ENCODE measurements at regions not wholly inside any gene's neighbourhood (a gene's known extent, or its start where the extent isn't known, plus 50 kb on each side); places are given as distances from the start of the nearest gene placed in this dataset.

- intact Hi-C loops (cut with DNase I): no loop called here
- no peaks in the 10 kb centered on the region for H3K27me3 ChIP-seq
- peak in 1 of 5 donors; percentile 26 for DNase-seq
- H3K36me3 ChIP-seq: no peaks in the 10 kb centered on the region
- WGBS, 3 donors: 95 to 100% (median 100%) methylated on average over 2 of the region's 2 CpGs
- no peak overlapping the region for H3K27ac ChIP-seq
- TF ChIP-seq EP300 (IDR thresholded peaks at IDR 0.05) (no peak), CTCF (IDR thresholded peaks at IDR 0.05) (no peak), POLR2A (IDR thresholded peaks at IDR 0.05) (no peak)
- no peaks in the 10 kb centered on the region for H3K9me3 ChIP-seq
- H3K4me1 ChIP-seq (ENCODE audit: insufficient read depth): peaks cover 6% of the 10 kb centered on the region
- H3K4me3 ChIP-seq: peak overlapping the region; percentile 72
Measured at GRCh38 chr19:27795369-27795768, 1417.6 kb downstream of the UQCRFS1 start.

GRCh38 chr19:27794494-27795042, 1418.4 kb downstream of the UQCRFS1 start:
- Histone ChIP-seq H3K9me3 (no peaks in the 10 kb centered on the region), H3K27me3 (no peaks in the 10 kb centered on the region), H3K27ac (peak overlapping the region; percentile 68 to 89), H3K4me1 (ENCODE audit: insufficient read depth) (peaks cover 6% of the 10 kb centered on the region), H3K4me3 (peak overlapping the region; percentile 72), H3K36me3 (no peaks in the 10 kb centered on the region)
- TF ChIP-seq EP300 (IDR thresholded peaks at IDR 0.05) (no peak), CTCF (IDR thresholded peaks at IDR 0.05) (no peak), POLR2A (IDR thresholded peaks at IDR 0.05) (no peak)
- DNase-seq: no peak
- 2 to 6% (median 3%) methylated on average over 15 of the region's 15 CpGs for WGBS, 3 donors
- intact Hi-C loops (cut with DNase I): no loop called here

- DNase-seq: peak; percentile 88 to 92 (median 89)
- Histone ChIP-seq H3K9me3 (no peaks in the 10 kb centered on the region), H3K4me1 (ENCODE audit: insufficient read depth) (peaks cover 6% of the 10 kb centered on the region), H3K27me3 (no peaks in the 10 kb centered on the region), H3K27ac (peak overlapping the region; percentile 68 to 89), H3K36me3 (no peaks in the 10 kb centered on the region), H3K4me3 (peak overlapping the region; percentile 72)
- 0% methylated on average over 51 of the region's 51 CpGs for WGBS, 3 donors
- TF ChIP-seq POLR2A (IDR thresholded peaks at IDR 0.05) (peak; percentile 54), EP300 (IDR thresholded peaks at IDR 0.05) (no peak)
- intact Hi-C loops (cut with DNase I): no loop called here
Measured at GRCh38 chr19:27793644-27794493, 1419.1 kb downstream of the UQCRFS1 start.

- Histone ChIP-seq H3K4me1 (ENCODE audit: insufficient read depth) (peaks cover 6% of the 10 kb centered on the region), H3K9me3 (no peaks in the 10 kb centered on the region), H3K4me3 (peak overlapping the region; percentile 72), H3K27me3 (no peaks in the 10 kb centered on the region), H3K27ac (peak overlapping the region; percentile 68 to 89), H3K36me3 (no peaks in the 10 kb centered on the region)
- no peak for TF ChIP-seq POLR2A (IDR thresholded peaks at IDR 0.05)
- no peak for TF ChIP-seq CTCF (IDR thresholded peaks at IDR 0.05)
- no peak for TF ChIP-seq EP300 (IDR thresholded peaks at IDR 0.05)
- DNase-seq: peak in 2 of 5 donors; percentile 49 to 52
- 0 to 1% (median 0%) methylated on average over 20 of the region's 20 CpGs for WGBS, 3 donors
- intact Hi-C loops (cut with DNase I): no loop called here
Measured at GRCh38 chr19:27793128-27793643, 1419.8 kb downstream of the UQCRFS1 start.
